ENCODE measurements at regions not wholly inside any gene's neighbourhood (a gene's known extent, or its start where the extent isn't known, plus 50 kb on each side); places are given as distances from the start of the nearest gene placed in this dataset.
"Not testable (repeated sequence)": the region's sequence is repeated elsewhere in the genome, so short reads cannot be mapped to it uniquely, and the experiment has no call there.

DNA sequence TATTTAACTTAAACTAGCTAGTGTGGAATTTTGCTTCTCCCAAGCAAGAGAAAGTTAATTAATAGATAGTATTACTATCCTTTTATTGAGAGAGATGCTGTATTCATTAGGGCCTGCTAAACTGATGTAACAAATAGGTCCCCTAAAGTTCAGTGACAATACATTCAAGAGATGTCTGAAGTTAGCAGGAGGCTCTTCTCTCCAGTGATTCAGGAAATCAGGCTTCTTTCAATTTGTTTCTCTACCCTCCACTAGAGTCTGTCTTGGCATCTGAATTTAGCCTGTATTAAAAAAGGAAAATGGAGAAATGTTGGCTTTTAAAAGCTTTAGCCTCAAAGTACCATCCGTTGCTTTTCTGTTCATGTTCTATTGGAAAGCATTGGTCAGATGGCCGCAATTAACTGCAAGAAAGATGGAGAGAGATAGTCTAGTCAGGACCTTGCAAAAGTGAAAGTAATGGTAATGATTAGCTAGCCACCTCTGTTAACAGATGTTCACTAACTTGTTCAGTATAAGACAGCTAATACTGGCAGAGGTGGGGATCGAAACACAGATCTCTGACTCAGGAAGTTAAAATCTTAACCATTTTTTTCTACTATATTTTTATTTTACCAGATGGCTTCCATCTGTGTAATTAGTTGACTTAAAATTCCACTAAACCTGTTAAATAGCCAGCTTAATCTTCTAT lies 786.8 kb downstream of the TMTC2 start:
- no peak for DNase-seq (ENCODE audit: low read depth in 2 of 2)

DNA sequence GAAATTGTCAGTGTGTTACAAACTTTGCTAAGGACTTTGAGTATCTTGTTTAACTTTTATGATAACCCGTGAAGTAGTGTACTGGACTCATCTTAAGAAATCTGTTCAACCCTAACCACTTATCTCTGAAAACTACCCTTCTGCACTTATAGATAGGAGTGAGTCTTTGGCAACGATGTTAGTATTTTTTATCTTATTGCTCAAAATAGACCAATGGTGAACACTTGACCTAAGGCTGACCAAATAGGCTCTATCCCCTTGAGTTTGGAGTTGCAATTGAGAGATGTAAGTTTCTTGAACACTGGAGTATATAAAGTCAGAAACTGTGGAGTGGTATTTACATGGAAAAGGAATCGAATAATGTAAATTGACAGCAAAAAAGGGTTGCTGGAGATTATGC lies 786.1 kb downstream of the TMTC2 start:
- DNase-seq (ENCODE audit: low read depth in 2 of 2): no peak

GRCh38 chr12:83472350-83472749 lies 785.6 kb downstream of the TMTC2 start:
- DNase-seq (ENCODE audit: low read depth in 2 of 2): no peak

DNA sequence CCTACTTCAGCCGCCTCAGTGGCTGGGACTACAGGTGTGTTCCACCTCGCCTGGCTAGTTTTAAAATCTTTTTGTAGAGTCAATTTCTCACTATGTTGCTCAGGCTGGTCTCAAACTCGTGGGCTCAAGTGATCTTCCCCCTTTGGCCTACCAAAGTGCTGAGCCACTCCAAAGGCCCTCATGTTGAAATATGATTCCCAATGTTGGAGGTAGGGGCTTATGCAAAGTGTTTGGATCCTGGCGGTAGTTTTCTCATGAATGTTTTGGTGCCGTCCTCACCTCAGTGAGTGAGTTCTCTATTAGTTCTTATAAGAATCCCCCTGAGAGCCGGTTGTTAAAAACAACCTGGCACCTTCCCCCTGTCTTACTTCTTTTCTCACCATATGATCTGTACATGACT lies 784.6 kb downstream of the TMTC2 start:
- no peak for DNase-seq (ENCODE audit: low read depth in 2 of 2)

- no peak for DNase-seq (ENCODE audit: low read depth in 2 of 2)
These were observed 784.0 kb downstream of the TMTC2 start for GRCh38 chr12:83470749-83471148.

DNA sequence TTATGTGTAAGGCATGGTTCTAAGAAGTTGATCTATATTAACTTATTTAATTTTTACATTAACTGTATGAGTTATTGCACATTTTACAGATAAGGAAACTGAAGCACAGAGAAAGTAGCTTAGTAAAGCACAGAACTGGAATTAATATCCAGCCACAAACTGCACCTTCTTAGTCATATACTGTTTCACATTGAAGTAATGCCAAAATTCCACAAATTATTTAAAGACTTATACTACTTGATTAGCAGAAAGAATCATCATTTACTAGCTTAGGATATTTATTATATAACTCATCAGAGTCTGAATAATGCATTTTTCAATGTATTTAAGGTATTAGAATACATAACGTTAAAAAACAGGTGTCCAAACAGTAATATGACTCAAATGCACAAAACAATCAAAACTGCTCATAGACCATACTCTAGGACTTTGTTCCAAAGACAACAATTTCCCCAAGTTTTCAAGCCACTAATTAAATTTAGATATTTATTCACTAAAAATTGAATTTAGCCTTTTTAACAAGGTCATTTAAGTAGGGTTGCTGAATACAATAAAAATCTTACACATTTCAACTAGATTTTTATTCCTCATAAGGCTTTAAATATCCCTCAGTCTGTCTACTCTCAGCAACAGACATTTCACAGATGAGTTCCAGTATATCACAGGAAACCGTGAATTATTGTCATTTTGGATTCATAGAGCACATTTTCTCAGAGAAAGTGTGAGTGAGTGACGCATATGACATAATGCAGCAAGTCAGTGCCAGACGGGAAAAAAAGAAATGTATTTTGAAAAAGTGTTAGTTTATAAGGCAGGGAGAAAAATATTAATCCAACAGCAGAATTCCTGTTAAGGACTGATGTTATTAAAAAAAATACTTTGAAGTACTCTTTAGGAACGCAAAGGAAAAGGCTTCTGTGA lies 782.5 kb downstream of the TMTC2 start:
- DNase-seq (ENCODE audit: low read depth in 2 of 2): no peak

DNA sequence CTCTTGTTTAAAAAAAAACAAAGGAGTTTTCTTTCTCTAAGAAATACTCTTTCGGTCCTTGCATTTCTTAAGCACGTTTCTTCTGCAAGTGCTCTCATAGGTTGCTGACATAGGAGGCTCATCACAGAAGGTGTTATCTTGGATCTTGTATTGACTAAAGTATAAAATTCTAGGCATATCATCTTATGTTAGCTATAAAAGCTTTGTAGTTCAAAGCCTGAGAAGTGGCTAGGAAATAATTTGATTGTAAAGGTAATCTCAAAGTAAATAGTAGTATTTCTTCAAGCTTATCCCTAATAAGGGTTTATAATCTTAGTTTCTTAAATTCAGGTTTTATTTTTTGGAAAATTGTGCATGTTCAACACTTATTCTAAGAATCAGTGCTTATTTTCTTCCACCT lies 778.9 kb downstream of the TMTC2 start:
- no peak for DNase-seq (ENCODE audit: low read depth in 2 of 2)

DNA sequence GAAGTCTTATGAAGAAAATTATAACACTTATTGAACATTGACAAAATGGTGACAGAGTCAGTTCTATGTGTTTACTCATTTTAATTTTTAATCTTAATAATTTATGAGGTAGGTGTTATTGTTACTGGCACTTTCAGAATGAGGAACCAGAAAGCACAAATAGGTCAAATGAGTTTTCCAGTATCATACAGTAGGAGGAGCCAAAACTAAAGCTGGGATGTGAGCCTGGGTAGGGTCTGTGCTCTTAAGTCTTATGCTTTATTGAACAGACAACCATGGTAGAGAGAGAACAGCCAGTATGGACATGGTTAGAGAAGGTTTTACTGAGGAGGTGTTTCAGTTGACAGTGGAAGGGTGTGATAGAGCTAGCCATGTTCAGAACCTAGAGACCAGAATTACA lies 775.7 kb downstream of the TMTC2 start:
- no peak for DNase-seq (ENCODE audit: low read depth in 2 of 2)

DNA sequence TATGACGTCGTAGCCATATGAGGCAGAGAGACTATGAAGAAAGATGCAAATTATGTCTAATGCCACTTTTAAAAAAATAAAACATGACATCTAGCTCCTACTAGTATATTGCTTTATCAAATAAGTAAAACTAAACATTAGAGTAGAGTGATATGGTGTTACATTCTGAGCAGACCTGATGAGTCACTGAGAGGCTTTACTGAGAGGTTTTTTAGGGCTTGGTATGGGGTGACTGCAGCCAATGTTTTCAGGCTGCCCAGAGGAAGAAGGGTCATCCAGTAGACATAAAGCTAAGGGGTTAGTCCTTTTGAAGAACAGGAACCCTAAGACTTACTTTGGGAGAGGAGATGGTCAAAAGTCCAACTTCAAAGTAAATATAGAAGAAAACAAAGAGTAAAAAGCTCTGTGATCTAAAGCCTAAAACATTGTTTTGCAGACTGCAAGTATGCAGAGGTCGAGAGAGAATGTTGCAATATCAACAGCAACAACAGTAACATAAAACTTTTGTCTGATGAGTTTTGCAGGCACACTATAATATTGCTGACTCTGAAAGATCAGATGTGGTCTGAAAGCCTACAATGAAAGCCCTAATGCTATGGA lies 774.7 kb downstream of the TMTC2 start:
- no peak for DNase-seq (ENCODE audit: low read depth in 2 of 2)

DNA sequence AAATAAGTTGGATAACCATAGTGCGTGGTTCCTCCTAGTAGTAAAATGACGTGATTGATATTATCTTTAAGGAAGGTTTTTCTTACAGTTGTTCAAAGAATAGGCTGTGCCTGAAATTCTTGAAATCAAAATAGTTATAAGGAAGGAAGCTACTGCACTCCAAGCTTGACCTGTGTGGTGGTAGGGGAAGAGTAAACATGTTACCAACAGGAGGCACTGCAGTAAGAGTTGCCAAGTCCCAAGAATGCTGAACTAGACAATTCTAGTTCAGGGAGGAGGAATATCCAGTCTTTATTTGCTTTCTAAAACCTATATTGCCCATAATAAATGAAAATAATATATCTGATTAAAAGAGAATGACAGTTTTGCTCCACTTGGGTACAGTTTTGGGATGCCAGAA lies 764.5 kb downstream of the TMTC2 start:
- DNase-seq (ENCODE audit: low read depth in 2 of 2): no peak

DNA sequence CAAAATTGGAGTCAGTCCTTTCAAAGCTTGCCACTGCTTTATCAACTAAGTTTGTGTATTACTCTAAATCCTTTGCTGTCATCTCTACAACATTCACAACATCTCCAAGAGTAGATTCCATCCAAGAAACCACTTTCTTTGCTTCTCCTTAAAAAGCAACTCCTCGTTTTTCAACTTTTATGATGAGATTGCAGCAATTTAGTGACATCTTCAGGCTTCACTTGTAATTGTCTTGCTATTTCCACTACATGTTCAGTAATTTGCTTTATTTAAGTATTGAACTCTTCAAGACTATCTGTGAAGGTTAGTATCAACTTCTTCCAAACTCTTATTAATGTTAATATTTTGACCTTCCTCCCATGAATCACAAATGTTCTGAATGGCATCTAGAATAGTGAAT lies 747.9 kb downstream of the TMTC2 start:
- no peak for DNase-seq (ENCODE audit: low read depth in 2 of 2)

- no peak for DNase-seq (ENCODE audit: low read depth in 2 of 2)
These were observed 745.5 kb downstream of the TMTC2 start for GRCh38 chr12:83432176-83432719.

DNA sequence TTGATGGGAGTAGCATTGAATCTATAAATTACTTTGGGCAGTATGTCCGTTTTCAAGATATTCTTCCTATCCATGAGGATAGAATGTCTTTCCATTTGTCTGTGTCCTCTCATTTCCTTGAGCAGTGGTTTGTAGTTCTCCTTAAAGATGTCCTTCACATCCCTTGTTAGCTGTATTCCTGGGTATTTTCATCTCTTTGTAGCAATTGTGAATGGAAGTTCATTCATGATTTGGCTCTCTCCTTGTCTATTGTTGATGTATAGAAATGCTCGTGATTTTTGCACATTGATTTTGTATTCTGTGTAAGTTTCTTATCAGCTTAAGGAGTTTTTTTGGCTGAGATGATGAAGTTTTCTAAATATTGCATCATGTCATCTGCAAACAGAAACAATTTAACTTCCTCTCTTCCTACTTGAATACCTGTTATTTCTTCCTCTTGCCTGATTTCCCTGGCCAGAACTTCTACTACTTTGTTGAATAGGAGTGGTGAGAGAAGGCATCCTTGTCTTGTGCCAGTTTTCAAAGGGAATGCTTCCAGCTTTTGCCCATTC lies 741.0 kb downstream of the TMTC2 start:
- not testable (repeated sequence) for DNase-seq (ENCODE audit: low read depth in 2 of 2)

GRCh38 chr12:83414981-83415380 lies 728.3 kb downstream of the TMTC2 start:
- no peak for DNase-seq (ENCODE audit: low read depth in 2 of 2)

- DNase-seq (ENCODE audit: low read depth in 2 of 2): no peak
These were observed 722.1 kb downstream of the TMTC2 start for GRCh38 chr12:83408851-83409250.

DNA sequence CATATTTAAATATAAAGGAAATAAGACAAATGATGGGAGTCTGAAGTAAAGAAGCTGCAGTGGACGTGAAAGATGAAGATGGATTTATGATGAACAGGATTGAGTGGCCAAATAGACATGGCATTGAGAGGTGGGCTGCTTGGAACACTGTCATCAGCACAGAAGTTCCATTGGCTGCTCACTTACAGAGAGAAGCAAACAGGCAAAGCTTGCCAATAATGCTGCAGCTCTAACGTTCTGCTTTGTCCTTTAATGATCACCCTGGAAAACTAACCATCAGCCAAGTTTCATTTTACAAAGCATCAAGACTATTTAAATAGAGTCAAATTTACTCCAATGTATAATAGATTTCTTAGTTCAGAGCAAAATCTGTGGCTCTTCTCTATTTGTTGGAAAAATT lies 721.4 kb downstream of the TMTC2 start:
- no peak for DNase-seq (ENCODE audit: low read depth in 2 of 2)

DNA sequence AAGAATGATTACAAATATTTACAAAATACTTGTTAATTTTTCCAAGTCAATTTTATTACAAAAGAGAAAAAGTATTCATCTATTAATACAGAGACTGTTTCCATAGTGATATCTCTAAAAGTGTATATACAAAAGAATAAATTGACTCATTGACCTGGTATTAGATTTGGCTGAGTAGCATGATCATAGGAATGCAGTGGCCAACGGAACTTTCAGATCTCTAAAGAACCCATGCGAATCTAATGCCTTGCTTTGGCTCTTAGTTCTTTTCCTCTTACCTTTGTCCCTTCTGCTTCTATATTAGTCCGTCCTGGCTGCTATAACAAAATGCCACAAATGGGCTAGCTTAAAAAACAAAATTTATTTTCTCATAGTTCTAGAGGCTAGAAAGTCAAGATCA lies 717.8 kb downstream of the TMTC2 start:
- no peak for DNase-seq (ENCODE audit: low read depth in 2 of 2)

GRCh38 chr12:83390186-83390585 lies 703.5 kb downstream of the TMTC2 start:
- DNase-seq (ENCODE audit: low read depth in 2 of 2): no peak

DNA sequence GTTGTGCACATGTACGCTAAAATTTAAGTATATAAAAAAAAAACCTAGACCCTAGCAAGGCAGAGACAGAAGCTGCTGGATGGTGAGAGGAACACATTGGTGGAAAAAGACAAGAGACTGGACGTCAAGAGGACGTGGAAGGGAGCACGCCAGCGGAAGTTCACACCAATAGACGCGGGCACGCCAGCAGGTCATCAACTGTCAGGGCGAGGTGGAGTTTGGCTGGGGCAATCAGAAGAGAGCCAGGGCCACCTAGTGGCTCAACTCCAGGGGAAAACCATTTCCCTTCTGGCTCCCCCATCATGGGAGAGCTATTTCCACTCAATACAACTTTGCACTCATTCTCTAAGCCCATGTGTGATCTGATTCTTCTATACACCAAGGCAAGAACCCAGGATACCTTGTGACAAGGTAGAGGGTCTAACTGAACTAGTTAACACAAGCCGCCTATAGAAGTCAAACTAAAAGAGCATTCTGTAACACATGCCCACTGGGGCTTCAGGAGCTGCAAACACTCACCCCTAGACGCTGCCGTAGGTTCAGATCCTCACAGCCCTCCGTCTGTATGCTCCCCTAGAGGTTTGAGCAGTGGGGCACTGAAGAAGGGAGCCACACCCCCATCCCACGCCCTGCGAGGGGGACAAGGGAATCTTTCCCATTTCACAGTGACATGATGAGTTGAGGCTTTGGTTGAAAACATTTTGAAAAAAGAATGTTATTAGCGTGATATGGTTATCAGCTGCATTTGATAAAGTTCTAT lies 702.7 kb downstream of the TMTC2 start:
- DNase-seq (ENCODE audit: low read depth in 2 of 2): no peak

GRCh38 chr12:83388551-83388950 lies 701.8 kb downstream of the TMTC2 start:
- no peak for DNase-seq (ENCODE audit: low read depth in 2 of 2)

DNA sequence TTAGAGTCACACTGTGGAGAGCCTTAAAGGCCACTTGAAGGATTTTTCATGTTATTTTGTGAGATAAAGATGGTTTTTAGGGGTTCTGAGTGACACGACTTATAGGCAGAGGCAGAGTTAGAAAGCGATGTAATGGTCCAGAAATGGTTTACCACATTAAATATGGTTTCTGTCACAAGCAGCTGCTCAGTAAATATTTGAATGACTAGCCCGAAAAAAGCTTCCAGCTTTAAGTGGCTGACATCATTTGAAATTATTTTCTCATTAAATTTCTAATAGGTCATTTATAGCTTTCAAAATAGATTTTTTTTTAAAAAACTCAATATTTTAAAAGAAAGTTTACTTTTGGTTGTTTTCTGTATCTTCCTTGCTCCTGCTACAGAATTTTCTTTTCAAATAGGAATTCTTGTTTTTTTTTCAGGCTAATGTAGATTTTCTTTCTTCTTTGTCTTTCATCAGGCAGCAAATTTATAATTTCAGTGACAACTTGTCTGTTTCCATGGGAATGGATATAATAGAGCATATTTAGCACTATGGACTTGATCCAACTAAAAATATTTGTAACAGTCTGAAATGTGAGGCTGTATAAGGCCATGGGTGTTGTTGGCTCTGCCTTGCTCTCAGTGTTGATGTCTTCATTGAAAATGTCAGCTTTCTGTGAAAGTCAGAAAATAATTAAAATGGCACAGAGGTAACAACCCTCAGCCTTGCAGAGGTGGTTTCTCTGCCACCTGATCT lies 700.0 kb downstream of the TMTC2 start:
- no peak for DNase-seq (ENCODE audit: low read depth in 2 of 2)

Measured in stimulated activated CD8-positive, alpha-beta memory T cell treated with anti-CD3 and anti-CD28 coated beads, Interleukin-2, amount 100 ng/mL, for 1 hour (primary cell).